MCF 10A (cell line): ENCODE measurements at regions not wholly inside any gene's neighbourhood (a gene's known extent, or its start where the extent isn't known, plus 50 kb on each side); places are given as distances from the start of the nearest gene placed in this dataset.

ENCODE experiments used
- BruUV-seq: library from RNA; stranded (reverse); fragments of 400-500 nt; replicated peaks from 2 replicates; lab custom pipeline; 2021; lab: Mats Ljungman, UMichigan
- CTCF ChIA-PET: fragments of 300-600 bp; sonication (Branson Sonifier 250); formaldehyde crosslinking; extraction: SDS; loops from one replicate; lab custom pipeline; 2021; ENCODE audit warnings: antibody characterized with exemption, inconsistent platforms; lab: Yijun Ruan, JAX
- POLR2A ChIA-PET: fragments of 300-600, 350-650 bp; sonication (Branson Sonifier 250); formaldehyde crosslinking; extraction: SDS; loops from one replicate; lab custom pipeline; 2020; ENCODE audit warnings: antibody characterized with exemption, inconsistent platforms; lab: Yijun Ruan, JAX
- DNase-seq: peaks from one replicate; pipeline ENCODE4 v3.0.0-alpha.2; 2018; ENCODE audit not compliant: unreplicated experiment
- H3K27ac Mint-ChIP-seq: one replicate; pipeline ENCODE4 v1.8.0; 2022; ENCODE audit warnings: mild to moderate bottlenecking, low read depth, mixed read lengths; ENCODE audit not compliant: unreplicated experiment
- H3K27me3 Mint-ChIP-seq: one replicate; pipeline ENCODE4 v1.8.0; 2022; ENCODE audit warnings: mixed read lengths; ENCODE audit not compliant: insufficient read depth, unreplicated experiment
- H3K36me3 Mint-ChIP-seq: one replicate; pipeline ENCODE4 v1.8.0; 2022; ENCODE audit warnings: mild to moderate bottlenecking, moderate library complexity, mixed read lengths; ENCODE audit not compliant: insufficient read depth, unreplicated experiment
- H3K4me1 Mint-ChIP-seq: one replicate; pipeline ENCODE4 v1.8.0; 2022; ENCODE audit warnings: mixed read lengths; ENCODE audit not compliant: insufficient read depth, unreplicated experiment
- H3K4me3 Mint-ChIP-seq: one replicate; pipeline ENCODE4 v1.8.0; 2022; ENCODE audit warnings: mild to moderate bottlenecking, moderate library complexity, mixed read lengths; ENCODE audit not compliant: unreplicated experiment
- H3K9me3 Mint-ChIP-seq: one replicate; pipeline ENCODE4 v1.8.0; 2022; ENCODE audit warnings: mixed read lengths; ENCODE audit not compliant: unreplicated experiment
- intact Hi-C: fragments of 100-400 bp; cut with micrococcal nuclease; formaldehyde crosslinking; loops from 2 replicates; pipeline ENCODE4 v1.14.1; 2022
- TF ChIP-seq, protein P1 (sequence below): fragments of 200-600 bp; IDR thresholded peaks from one replicate; pipeline ENCODE4 v1.8.0; 2022; ENCODE audit warnings: antibody characterized with exemption, mild to moderate bottlenecking; ENCODE audit not compliant: unreplicated experiment

DNA sequence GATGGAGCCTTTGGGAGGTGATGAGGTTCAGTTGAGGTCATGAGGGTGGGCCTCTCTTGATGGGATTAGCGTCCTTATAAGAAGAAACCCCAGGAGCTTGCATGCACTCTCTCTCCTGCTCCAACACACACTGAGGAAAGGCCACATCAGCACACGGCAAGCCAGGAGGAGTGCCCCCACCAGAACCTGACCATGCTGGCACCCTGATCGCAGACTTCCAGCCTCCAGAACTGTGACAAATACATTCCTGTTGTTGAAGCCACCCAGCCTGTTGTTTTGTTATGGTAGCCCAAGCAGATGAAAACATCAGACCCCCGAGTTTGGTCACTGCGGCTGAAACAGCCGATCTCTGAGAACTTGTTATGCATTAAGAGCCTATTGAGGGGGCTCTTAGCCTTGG is 64.8 kb upstream of the SOD1 start:
- TF ChIP-seq, protein P1, sequence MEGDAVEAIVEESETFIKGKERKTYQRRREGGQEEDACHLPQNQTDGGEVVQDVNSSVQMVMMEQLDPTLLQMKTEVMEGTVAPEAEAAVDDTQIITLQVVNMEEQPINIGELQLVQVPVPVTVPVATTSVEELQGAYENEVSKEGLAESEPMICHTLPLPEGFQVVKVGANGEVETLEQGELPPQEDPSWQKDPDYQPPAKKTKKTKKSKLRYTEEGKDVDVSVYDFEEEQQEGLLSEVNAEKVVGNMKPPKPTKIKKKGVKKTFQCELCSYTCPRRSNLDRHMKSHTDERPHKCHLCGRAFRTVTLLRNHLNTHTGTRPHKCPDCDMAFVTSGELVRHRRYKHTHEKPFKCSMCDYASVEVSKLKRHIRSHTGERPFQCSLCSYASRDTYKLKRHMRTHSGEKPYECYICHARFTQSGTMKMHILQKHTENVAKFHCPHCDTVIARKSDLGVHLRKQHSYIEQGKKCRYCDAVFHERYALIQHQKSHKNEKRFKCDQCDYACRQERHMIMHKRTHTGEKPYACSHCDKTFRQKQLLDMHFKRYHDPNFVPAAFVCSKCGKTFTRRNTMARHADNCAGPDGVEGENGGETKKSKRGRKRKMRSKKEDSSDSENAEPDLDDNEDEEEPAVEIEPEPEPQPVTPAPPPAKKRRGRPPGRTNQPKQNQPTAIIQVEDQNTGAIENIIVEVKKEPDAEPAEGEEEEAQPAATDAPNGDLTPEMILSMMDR = no peak
- no peaks in the 10 kb centered on the region for H3K27me3 Mint-ChIP-seq
- no TSS peak for BruUV-seq
- CTCF ChIA-PET = interaction anchor here (0.7 to 6.6 kb wide), 4 partner anchors 14 to 289 kb away, joined by 3 to 51 read pairs (median 4); no protein-coding TSS in a partner anchor
- POLR2A ChIA-PET = no interaction called here
- intact Hi-C loops = no loop called here
- H3K4me1 Mint-ChIP-seq = no peaks in the 10 kb centered on the region
- DNase-seq = no peak
- no peak overlapping the region for H3K4me3 Mint-ChIP-seq
- no peaks in the 10 kb centered on the region for H3K9me3 Mint-ChIP-seq
- no peak overlapping the region for H3K27ac Mint-ChIP-seq
- no peaks in the 10 kb centered on the region for H3K36me3 Mint-ChIP-seq

DNA sequence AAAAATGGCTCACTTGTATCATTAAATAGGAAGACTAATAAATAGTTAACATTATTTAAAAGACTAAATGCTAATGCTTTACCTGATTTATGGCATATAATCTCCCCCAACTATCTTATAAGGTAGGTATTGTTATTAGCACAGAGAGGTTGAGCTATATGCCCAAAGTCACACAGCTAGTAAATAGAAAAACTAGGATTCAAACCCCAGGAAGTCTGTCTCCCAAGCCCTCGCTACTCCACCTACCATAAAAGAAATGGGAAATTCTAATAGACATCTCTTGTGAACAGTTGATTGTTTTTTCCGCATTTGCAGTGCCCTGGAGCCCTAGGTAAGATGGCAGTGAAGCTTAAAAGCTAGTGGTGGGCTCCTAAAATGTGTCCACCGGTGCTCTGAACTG is 65.2 kb upstream of the SOD1 start:
- H3K27ac Mint-ChIP-seq = no peak overlapping the region
- no peak for DNase-seq
- intact Hi-C loops = no loop called here
- BruUV-seq = no TSS peak
- TF ChIP-seq, protein P1 = no peak
- H3K9me3 Mint-ChIP-seq = no peaks in the 10 kb centered on the region
- no peak overlapping the region for H3K4me3 Mint-ChIP-seq
- CTCF ChIA-PET = interaction anchor here (0.7 to 6.6 kb wide), 4 partner anchors 14 to 289 kb away, joined by 3 to 51 read pairs (median 4); no protein-coding TSS in a partner anchor
- H3K36me3 Mint-ChIP-seq = no peaks in the 10 kb centered on the region
- POLR2A ChIA-PET = no interaction called here
- no peaks in the 10 kb centered on the region for H3K4me1 Mint-ChIP-seq
- no peaks in the 10 kb centered on the region for H3K27me3 Mint-ChIP-seq

DNA sequence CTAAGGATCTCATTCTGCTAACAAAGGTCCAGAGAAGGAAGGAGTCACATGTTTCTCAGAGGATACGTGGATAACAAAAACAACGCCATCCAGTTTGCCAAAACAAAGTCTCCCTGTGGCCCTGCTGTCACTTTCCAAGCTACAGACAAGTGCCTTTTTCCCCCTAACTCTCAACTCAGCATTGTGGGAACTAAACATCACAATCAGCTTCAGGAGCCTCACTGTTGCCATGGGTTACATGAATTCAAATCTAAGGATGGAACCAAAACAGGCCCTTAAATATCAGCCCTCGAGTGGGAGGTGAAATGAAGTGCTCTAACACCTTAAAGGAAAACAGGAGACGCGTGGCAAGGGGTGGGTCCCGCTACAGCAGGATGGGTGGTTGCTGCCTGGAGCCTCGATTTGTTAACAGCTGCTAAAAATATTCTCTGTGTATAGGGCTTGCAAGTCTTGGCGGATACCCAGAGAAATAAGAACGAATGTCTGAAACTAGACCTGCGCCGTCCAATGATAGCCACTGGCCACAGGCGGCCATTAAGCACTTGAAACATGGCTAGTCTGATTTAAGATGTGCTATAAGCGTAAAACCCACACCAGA is 66.4 kb upstream of the SOD1 start:
- H3K27me3 Mint-ChIP-seq = no peaks in the 10 kb centered on the region
- H3K4me3 Mint-ChIP-seq = no peak overlapping the region
- BruUV-seq = no TSS peak
- CTCF ChIA-PET = interaction anchor here (0.7 to 6.6 kb wide), 3 partner anchors 12 to 496 kb away, joined by 3 to 51 read pairs (median 9); no protein-coding TSS in a partner anchor
- H3K9me3 Mint-ChIP-seq = no peaks in the 10 kb centered on the region
- DNase-seq = no peak
- no peaks in the 10 kb centered on the region for H3K4me1 Mint-ChIP-seq
- POLR2A ChIA-PET = no interaction called here
- intact Hi-C loops = no loop called here
- no peak overlapping the region for H3K27ac Mint-ChIP-seq
- TF ChIP-seq, protein P1 = no peak
- H3K36me3 Mint-ChIP-seq = no peaks in the 10 kb centered on the region

GRCh38 chr21:31592516-31592915 is 67.0 kb upstream of the SOD1 start:
- intact Hi-C loops = no loop called here
- H3K9me3 Mint-ChIP-seq = no peaks in the 10 kb centered on the region
- H3K4me1 Mint-ChIP-seq = no peaks in the 10 kb centered on the region
- no peaks in the 10 kb centered on the region for H3K36me3 Mint-ChIP-seq
- ChIA-PET CTCF (interaction anchor here (0.7 to 6.6 kb wide), 5 partner anchors 12 to 495 kb away, joined by 3 to 51 read pairs (median 5); no protein-coding TSS in a partner anchor), POLR2A (no interaction called here)
- no peaks in the 10 kb centered on the region for H3K27me3 Mint-ChIP-seq
- no peak for DNase-seq
- no TSS peak for BruUV-seq
- H3K27ac Mint-ChIP-seq = no peak overlapping the region
- TF ChIP-seq, protein P1 = no peak
- no peak overlapping the region for H3K4me3 Mint-ChIP-seq
